ENCODE measurements at regions not wholly inside any gene's neighbourhood (a gene's known extent, or its start where the extent isn't known, plus 50 kb on each side); places are given as distances from the start of the nearest gene placed in this dataset.

GRCh38 chr22:19576460-19577421 lies 52.5 kb upstream of the CLDN5 start:
- TF ChIP-seq CTCF (IDR thresholded peaks at IDR 0.05): no peak
- TF ChIP-seq POLR2A (IDR thresholded peaks at IDR 0.05): no peak

All from lower leg skin (tissue), 3 donors.